Uterus (tissue), 3 donors: ENCODE measurements at regions not wholly inside any gene's neighbourhood (a gene's known extent, or its start where the extent isn't known, plus 50 kb on each side); places are given as distances from the start of the nearest gene placed in this dataset.

Experiments used
- DNase-seq, 2 donors: peaks; one replicate each; pipeline ENCODE4 v3.0.0-alpha.2; 2019 to 2020
- H3K27ac ChIP-seq, 2 donors: fragments of 200-600 bp; sonication (generic); 1 replicate in 1 of 2; 2 replicates in 1 of 2; pipeline ENCODE4 v1.5.1; 2016 to 2018
- H3K27me3 ChIP-seq, 2 donors: fragments of 200-600 bp; sonication (generic); one replicate each; pipeline ENCODE4 v1.5.1; 2018 to 2019; ENCODE audit warnings: control low read depth in 1 of 2
- H3K36me3 ChIP-seq, 2 donors: fragments of 200-600 bp; sonication (generic); one replicate each; pipeline ENCODE4 v1.5.1; 2019; ENCODE audit warnings: control low read depth in 1 of 2
- H3K4me1 ChIP-seq, 2 donors: fragments of 200-600 bp; sonication (generic); one replicate each; pipeline ENCODE4 v1.5.1; 2018 to 2019; ENCODE audit warnings: control low read depth in 1 of 2
- H3K4me3 ChIP-seq, 2 donors: fragments of 200-600 bp; sonication (generic); 1 replicate in 1 of 2; 2 replicates in 1 of 2; pipeline ENCODE4 v1.5.1; 2018 to 2019; ENCODE audit warnings: mild to moderate bottlenecking in 1 of 2
- H3K9me3 ChIP-seq, 2 donors: fragments of 200-600 bp; sonication (generic); one replicate each; pipeline ENCODE4 v1.5.1; 2019; ENCODE audit warnings: control low read depth in 1 of 2
- POLR2A ChIP-seq, 2 donors: fragments of 450-650 bp; IDR thresholded peaks; one replicate each; pipeline ENCODE4 v1.6.1; 2016; ENCODE audit warnings: antibody characterized with exemption in 2 of 2, mild to moderate bottlenecking in 1 of 2, moderate library complexity in 1 of 2
- intact Hi-C: fragments of 100-400 bp; cut with DNase I; formaldehyde crosslinking; loops from one replicate; pipeline ENCODE4 v1.15.1; 2023; ENCODE audit warnings: low total_unique reads
- TF ChIP-seq, protein P1 (sequence below), 4 experiments: fragments of 200-600 bp in 2 of 4; fragments of 450-650 bp in 2 of 4; sonication (generic) in 2 of 4; IDR thresholded peaks; one replicate each; pipeline ENCODE4 v1.5.1; 2016 to 2019; ENCODE audit warnings: antibody characterized with exemption in 4 of 4, mild to moderate bottlenecking in 2 of 4, moderate library complexity in 1 of 4
- donor health status: DM: yes; HTN: yes; CAD: no.

DNA sequence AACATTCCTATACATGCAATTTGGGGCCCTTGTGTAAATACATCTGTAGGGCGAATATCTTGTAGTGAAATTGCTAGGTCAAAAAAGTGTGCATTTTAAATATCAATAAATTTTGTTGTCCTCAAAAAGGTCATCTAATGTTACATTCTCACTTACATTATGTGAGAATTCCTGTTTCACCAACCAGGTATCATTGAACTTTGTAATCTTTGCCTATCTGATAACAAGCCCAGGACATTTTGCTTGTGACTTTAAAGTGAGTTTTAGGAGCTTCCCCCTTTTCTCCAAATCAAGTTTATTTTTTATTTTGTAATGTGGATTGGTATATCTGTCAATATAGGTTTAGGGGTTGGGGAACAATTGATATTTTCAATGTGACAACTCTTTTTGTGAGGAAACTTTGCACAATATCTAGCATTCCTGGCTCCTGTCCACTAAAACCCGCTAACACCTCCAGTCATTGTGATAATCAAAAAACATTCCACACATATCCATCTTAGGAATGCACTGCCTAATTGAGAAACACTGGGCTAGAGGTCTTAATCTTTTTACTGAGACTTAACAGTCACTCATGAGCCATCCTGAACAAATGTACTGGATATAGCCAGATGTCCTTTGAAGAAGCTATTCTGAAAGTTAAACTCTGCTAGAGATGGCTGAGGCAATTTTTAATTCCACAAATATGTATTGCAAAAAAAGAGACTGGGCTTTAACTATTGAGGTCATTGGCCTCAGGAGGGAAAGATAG, 72.5 kb upstream of the SLC1A1 start:
- H3K27me3 ChIP-seq = no peaks in the 10 kb centered on the region
- H3K36me3 ChIP-seq = no peaks in the 10 kb centered on the region
- no peak overlapping the region for H3K4me3 ChIP-seq
- H3K4me1 ChIP-seq = no peaks in the 10 kb centered on the region
- no peak for DNase-seq
- intact Hi-C loops = no loop called here
- no peak overlapping the region for H3K27ac ChIP-seq
- H3K9me3 ChIP-seq = no peaks in the 10 kb centered on the region
- TF ChIP-seq POLR2A (IDR thresholded peaks at IDR 0.05) = no peak
- TF ChIP-seq, protein P1, sequence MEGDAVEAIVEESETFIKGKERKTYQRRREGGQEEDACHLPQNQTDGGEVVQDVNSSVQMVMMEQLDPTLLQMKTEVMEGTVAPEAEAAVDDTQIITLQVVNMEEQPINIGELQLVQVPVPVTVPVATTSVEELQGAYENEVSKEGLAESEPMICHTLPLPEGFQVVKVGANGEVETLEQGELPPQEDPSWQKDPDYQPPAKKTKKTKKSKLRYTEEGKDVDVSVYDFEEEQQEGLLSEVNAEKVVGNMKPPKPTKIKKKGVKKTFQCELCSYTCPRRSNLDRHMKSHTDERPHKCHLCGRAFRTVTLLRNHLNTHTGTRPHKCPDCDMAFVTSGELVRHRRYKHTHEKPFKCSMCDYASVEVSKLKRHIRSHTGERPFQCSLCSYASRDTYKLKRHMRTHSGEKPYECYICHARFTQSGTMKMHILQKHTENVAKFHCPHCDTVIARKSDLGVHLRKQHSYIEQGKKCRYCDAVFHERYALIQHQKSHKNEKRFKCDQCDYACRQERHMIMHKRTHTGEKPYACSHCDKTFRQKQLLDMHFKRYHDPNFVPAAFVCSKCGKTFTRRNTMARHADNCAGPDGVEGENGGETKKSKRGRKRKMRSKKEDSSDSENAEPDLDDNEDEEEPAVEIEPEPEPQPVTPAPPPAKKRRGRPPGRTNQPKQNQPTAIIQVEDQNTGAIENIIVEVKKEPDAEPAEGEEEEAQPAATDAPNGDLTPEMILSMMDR (IDR thresholded peaks at IDR 0.05) = no peak

GRCh38 chr9:4416467-4416866, 73.8 kb upstream of the SLC1A1 start:
- Histone ChIP-seq H3K4me3 (no peak overlapping the region), H3K4me1 (no peaks in the 10 kb centered on the region), H3K9me3 (no peaks in the 10 kb centered on the region), H3K27ac (no peak overlapping the region), H3K36me3 (no peaks in the 10 kb centered on the region), H3K27me3 (no peaks in the 10 kb centered on the region)
- no peak for DNase-seq
- TF ChIP-seq, protein P1 (IDR thresholded peaks at IDR 0.05) = no peak
- TF ChIP-seq POLR2A (IDR thresholded peaks at IDR 0.05) = no peak
- intact Hi-C loops = no loop called here

DNA sequence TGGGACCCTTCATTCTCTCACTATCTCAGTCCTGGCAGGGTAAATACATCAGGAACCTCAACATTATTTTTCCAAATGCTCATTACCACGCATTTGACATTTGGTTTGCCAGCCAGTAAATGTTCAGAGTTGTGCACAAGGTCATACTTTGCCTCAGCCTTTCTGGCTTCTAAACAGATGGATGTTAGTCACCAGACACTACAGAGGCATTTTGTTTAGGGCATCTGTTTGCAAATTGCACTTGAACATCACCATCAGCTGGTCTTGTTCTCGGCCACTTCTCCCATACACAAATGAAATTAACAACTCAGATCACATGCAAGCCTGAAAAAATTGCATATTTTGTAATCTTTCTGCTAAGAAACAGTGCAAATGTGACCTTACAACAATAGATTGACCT, 75.0 kb upstream of the SLC1A1 start:
- intact Hi-C loops = no loop called here
- Histone ChIP-seq H3K36me3 (no peaks in the 10 kb centered on the region), H3K9me3 (no peaks in the 10 kb centered on the region), H3K4me3 (no peak overlapping the region), H3K4me1 (no peaks in the 10 kb centered on the region), H3K27ac (no peak overlapping the region), H3K27me3 (no peaks in the 10 kb centered on the region)
- no peak for DNase-seq
- TF ChIP-seq, protein P1 (IDR thresholded peaks at IDR 0.05) = no peak
- TF ChIP-seq POLR2A (IDR thresholded peaks at IDR 0.05) = no peak

DNA sequence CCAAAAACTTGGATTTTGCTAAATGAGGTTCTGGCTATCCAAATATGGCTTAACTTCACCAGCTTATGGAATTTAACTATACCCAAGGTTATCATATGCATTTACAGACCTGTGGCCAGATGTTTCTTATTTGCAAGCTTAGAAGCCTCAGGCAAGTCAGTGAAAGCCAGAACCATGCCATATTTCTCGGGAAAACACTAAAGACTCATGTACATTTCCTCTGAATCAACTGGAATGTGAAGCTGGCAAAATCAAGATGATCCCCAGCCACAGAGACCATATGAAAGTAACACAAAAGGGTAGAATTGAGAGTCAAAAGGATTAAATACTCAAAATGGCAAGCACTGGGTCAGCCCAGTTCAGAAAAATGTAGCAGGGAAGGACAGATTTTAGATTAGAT, 76.4 kb upstream of the SLC1A1 start:
- Histone ChIP-seq H3K36me3 (no peaks in the 10 kb centered on the region), H3K4me1 (no peaks in the 10 kb centered on the region), H3K9me3 (no peaks in the 10 kb centered on the region), H3K27ac (no peak overlapping the region), H3K27me3 (no peaks in the 10 kb centered on the region), H3K4me3 (no peak overlapping the region)
- TF ChIP-seq, protein P1 (IDR thresholded peaks at IDR 0.05) = no peak
- TF ChIP-seq POLR2A (IDR thresholded peaks at IDR 0.05) = no peak
- no peak for DNase-seq
- intact Hi-C loops = no loop called here

- intact Hi-C loops = no loop called here
- no peak overlapping the region for H3K4me3 ChIP-seq
- no peaks in the 10 kb centered on the region for H3K4me1 ChIP-seq
- no peak overlapping the region for H3K27ac ChIP-seq
- peaks cover 0 to 6% of the 10 kb centered on the region in 2 donors for H3K9me3 ChIP-seq
- no peaks in the 10 kb centered on the region for H3K36me3 ChIP-seq
- DNase-seq = no peak
- no peaks in the 10 kb centered on the region for H3K27me3 ChIP-seq
- TF ChIP-seq, protein P1 (IDR thresholded peaks at IDR 0.05) = no peak
- no peak for TF ChIP-seq POLR2A (IDR thresholded peaks at IDR 0.05)
Measured at GRCh38 chr9:4404156-4404555, 86.1 kb upstream of the SLC1A1 start.
